GM19239 (cell line): ENCODE measurements at regions not wholly inside any gene's neighbourhood (a gene's known extent, or its start where the extent isn't known, plus 50 kb on each side); places are given as distances from the start of the nearest gene placed in this dataset.
A peak's percentile ranks its signal among the peaks of the same experiment; 100 is the strongest.
"Not testable (repeated sequence)": the region's sequence is repeated elsewhere in the genome, so short reads cannot be mapped to it uniquely, and the experiment has no call there.

Experiments
- DNase-seq: peaks from one replicate; pipeline ENCODE4 v3.0.0; 2011; ENCODE audit warnings: low spot score; ENCODE audit not compliant: insufficient read length
- FAIRE-seq: peaks from 2 replicates; lab custom pipeline; 2011; peaks lifted over from hg19 to GRCh38; lab: Jason Lieb, UNC

DNA sequence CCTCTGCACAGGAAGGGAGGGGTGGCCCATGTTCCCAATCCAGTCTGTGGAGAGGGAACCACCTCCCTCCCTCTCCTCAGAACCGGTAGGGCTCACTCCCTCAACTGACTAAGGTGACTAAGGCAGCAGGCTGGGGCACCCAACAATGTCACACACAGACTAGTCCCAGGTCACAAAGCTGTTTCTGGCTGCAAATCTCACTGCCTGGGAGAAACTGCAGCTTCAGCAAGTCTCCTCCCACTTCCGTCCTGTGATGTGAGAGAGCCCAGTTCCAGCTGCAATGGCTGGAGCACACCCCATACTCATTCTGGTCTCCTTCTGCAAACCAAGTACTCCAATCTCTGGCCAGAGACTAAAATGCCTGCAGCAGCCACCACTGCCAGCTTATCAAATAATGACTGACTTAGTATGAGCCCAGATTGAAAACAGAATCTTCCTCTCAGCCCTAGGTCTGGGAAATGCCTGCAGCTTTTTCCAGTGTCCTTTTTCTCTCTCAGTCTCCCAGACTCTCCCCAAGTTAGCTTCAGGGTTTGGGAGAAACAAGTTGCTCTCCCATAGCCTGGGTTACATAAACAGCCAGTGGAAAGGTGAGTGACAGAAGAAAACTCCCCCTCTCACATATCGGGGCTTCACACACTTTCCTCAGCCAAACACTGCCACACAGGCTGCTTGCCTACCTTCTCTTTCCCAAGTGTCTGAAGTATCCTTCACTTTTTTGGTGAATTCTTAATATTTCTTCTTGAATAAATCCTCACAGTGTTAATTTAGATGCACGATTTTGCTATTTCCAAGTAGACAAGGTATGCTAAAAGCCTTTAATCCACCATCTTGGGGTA, 247.4 kb upstream of the RASA1 start:
- FAIRE-seq = peak; percentile 93
- DNase-seq = peak; percentile 24

DNA sequence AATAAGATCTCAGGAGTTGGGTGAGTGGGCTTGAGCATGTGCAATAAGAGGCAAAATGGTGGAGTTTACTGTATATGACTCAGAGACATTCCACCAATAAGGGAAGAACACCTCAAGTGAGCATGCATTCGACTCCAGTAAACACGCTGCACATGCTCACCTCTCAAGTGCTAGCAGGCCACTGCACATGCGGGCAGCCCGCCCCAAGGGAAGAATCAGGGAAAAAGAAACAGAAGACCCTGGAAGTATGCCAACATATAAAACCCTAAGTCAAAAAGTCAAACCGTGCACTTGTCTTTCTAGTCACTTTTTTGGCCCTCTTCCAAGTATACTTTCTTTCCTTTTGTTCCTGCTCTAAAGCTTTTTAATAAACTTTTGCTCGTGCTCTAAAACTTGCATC, 245.3 kb upstream of the RASA1 start:
- FAIRE-seq (no peak), DNase-seq (no peak)

DNA sequence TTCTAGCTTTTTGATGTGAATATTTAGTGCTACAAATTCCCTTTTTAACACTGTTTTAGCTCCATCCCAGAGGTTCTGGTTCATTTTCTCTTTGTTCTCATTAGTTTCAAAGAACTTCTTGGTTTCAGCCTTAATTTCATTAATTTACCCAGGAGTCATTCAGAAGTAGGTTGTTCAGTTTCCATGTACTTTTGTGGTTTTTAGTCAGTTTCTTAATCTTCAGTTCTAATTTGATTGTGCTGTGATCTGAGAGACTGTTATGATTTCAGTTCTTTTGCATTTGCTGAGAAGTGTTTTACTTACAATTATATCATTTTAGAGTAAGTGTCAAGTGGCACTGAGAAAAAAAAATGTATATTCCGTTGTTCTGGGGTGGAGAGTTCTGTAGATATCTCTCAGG, 240.1 kb upstream of the RASA1 start:
- FAIRE-seq (no peak), DNase-seq (no peak)

DNA sequence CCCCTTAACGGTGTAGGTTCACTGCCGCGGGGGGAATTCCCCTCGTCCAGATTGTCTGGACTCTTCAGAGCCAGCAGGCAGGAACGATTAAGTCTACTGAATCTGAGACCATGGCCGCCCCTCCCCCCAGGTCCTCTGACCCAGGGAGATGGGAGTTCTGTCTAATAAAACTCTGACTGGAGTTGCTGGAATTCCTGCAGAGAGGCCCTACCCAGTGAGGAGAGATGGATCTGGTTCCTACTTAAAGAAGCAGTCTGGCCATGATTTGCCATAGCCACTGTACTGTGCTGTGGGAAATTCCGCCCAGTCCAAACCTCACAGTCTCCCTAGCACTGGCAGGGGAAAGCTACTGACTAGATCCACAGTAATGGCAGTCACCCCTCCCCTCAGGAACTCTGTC, 237.7 kb upstream of the RASA1 start:
- FAIRE-seq (no peak), DNase-seq (no peak)

DNA sequence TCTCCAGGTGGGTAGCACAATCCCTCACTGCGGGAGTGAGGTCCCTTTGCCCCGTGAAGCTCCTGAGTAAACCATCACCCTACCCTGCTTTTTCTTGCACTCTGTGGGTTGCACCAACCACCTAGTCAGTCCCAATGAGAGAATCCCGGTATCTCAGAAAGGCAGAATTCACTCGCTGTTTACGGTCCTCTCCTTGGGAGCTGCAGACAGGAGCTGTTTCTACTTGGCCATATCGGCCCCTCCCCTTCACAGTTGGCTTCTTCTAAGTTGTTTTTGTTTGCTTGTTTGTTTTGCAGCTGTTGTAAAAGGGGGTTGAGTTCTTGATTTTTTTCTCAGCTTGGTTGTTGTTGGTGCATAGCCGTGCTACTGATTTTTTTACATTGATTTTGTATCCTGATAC, 237.0 kb upstream of the RASA1 start:
- no peak for DNase-seq
- FAIRE-seq = no peak

DNA sequence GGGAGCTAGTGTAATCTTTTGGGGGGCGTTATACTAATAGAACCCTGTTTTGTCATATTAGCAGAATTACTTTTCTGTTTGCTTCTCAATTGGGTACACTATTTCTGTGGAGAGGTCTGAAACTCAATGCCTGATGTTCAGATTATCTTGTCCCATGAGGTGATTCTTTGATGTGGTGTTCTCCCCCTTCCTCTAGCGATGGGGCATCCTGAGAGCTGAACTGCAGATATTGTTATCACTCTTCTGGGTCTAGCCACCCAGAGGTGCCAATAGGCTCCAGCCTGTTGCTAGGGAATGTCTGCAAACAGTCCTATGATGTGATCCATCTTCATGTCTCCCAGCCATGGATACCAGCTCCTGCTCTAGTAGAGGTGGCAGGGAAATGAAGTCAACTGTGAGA, 233.1 kb upstream of the RASA1 start:
- no peak for DNase-seq
- FAIRE-seq = no peak

DNA sequence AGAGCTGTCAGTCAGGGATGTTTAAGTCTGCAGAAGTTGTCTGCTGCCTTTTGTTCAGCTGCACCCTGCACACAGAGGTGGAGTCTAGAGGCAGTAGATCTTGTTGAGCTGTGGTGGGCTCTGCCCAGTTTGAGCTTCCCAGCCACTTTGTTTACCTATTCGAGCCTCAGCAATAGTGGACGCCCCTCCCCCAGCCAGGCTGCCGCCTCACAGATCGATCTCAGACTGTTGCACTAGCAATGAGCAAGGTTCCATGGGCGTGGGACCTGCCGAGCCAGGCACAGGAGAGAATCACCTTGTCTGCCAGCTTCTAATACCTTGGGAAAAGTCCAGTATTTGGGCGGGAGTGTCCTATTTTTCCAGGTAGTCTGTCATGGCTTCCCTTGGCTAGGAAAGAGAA, 225.1 kb upstream of the RASA1 start:
- no peak for DNase-seq
- FAIRE-seq = no peak

DNA sequence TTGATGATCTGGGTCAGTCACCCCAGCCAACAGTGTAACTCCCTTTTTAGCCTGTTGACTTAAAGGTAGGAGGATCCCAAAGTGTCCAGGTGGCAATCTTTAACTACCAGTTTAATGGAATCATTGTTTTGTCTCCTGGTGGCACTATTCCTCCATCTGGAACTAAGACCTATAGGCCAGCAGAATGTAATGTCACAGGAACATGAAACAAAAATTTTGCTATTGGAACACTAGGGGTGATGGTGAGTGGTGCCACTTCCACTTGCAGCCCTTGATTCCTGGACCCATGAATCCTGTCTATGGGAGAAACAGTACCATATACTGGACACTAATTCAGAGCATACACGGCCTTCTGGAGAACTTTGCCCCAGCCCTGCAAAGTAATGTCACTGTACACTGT, 219.5 kb upstream of the RASA1 start:
- DNase-seq (no peak), FAIRE-seq (no peak)

DNA sequence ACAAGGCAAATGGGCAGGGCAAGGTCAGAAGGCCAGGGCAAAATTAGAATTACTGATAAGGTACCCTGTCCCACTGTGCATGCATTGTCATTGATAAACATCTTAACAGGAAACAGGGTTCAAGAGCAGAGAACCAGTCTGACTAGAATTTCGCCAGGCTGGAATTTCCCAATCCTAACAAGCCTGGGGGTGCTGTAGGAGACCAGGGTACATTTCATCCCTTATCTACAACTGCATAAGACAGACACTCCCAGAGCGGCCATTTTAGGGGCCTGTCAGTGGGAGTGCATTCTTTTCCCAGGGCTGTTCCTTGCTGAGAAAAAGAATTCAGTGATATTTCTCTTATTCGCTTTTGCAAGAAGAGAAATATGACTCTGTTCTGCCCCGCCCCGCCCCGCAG, 218.7 kb upstream of the RASA1 start:
- not testable (repeated sequence) for DNase-seq, FAIRE-seq

DNA sequence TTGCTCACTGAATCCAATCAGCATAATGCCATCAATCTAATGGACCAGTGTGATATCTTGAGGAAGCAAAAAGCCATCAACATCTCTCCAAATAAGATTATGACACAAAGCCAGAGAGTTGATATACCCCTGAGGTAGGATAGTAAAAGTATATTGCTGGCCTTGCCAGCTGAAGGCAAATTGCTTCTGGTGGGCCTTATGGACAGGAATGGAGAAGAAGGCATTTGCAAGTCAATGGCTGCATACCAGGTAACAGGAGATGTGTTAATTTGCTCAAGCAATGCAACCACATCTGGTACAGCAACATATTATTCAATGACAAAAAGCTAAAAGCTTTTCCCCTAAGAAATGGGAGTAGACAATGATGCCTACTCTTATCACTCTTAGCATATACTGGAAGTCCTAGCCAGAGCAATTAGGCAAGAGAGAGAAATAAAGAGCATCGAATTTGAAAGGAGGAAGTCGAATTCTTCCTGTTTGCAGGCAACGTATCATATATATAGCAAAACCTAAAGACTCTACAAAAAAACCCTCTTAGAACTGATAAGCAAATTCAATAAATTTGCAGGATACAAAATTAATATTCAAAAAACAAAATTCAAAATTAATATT, 216.1 kb upstream of the RASA1 start:
- DNase-seq = no peak
- FAIRE-seq = no peak

DNA sequence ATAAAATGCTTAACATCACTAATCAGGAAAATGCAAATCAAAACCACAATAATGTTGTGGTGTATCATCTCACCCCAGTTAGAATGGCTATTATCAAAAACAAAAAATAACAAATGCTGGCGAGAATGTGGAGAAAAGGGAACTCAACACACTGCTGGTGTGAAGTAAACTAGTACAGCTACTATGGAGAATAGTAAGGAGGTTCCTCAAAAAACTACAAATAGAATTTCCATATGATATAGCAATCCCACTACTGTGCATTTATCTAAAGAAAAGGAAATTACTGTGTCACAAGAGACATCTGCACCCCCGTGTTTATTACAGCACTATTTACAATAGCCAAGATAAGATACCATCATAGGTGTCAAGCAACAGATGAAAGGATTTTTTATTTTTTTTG, 214.5 kb upstream of the RASA1 start:
- FAIRE-seq = no peak

DNA sequence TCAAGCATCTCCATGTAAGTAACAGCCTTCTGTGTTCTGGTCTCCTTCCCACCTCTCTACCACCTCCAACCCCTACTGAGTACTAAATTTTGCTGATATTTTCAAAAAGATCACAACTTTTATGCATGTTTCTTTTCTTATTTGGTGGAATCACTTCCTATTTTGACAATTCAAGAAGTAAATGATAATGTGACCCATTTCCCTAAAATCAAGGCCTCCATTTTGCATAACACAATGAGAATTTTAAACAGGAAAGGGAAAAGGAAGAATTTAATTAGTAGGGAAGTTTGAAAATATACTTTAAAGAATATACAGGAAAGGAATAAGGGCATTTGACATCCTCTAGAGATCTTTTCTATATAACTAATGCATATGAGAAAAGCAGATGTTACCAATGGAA, 212.9 kb upstream of the RASA1 start:
- FAIRE-seq (no peak), DNase-seq (no peak)

More for the DNA sequence above, 214.5 kb upstream of the RASA1 start:
- no peak for DNase-seq

DNA sequence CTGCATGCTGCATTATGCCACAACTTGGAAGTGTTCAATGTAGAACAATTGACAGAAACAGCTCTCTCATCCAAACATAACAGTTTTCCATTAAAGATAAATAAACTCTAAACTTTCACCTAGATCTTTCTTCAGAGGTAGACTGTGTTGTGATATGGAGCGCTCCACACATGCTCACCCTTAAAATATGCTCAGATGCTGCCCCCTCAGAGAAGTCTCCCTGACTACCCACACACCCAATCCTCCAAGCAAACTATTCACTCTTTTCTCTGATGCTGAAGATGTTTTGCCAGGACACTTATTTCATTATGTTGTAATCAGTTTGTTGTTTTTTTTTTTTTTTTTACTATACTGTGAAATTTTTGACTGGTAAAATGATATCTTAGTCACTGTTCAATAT, 206.6 kb upstream of the RASA1 start:
- FAIRE-seq (no peak), DNase-seq (no peak)

DNA sequence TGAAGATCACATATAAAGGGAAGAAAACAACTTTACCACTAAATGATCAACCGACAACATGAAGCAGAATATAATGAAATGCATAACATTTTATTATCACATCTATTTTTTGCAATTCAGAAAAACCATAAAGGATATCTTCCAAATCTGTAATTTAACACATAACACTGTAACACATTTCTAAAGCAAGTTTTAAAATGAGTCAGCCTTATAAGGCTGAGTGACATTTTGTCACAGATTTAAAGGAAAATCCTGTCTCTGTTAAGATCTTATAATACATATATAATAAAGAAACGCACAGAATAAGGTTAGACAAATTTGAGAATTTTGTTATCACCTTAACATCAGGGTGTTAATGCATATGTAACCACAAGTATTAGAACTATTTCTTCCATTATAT, 198.4 kb upstream of the RASA1 start:
- no peak for FAIRE-seq

DNA sequence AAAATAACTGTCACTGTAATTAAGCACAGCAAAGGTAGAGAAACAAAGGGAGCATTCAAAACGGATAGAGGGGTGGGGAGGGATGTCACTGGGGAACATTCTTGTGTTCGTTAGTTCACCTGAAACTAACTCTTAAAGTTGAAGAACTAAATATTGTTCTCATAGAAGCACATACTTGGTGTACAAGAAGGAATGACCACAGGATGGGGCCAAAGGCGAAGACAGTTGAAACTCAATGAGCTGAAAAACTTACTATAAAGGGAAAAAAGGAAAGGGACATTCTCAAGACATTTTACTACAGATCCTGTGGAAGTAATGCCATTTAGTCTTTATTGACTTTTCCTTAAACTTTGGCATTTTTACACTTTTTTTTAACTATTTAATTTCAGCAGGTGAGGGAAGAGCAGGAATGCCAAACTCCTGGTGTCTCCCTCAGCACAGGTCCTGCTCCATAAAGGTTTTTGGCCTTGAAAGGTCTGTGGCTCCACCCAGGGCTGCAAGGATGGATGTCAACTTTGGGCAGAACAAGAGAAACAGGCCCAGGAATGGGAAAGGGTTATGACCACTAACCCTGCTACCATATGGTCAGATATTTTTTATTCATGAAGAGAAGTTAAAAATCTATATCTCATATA, 197.6 kb upstream of the RASA1 start:
- peak; percentile 83 for FAIRE-seq

More for the DNA sequence above, 198.4 kb upstream of the RASA1 start:
- no peak for DNase-seq

DNA sequence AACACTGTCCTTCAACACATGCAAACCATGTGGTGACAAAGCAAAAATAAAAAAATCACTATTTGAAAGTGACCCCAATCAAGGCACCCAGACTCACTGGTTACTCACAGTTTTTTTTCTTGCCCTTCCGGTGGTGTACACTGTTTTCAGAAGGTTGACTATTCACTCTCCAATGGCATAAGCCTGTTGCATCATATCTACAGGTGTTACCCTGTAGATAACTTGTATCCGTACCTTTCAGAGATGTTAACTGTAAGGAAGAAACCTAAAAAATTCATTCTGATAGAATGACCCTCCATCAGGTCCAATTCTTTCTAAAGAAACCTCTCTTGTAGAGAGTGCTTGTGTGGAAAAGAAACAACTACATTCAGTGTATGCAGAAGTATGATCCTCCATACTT, 193.6 kb upstream of the RASA1 start:
- DNase-seq (no peak), FAIRE-seq (no peak)

More for the DNA sequence above, 197.6 kb upstream of the RASA1 start:
- no peak for DNase-seq

DNA sequence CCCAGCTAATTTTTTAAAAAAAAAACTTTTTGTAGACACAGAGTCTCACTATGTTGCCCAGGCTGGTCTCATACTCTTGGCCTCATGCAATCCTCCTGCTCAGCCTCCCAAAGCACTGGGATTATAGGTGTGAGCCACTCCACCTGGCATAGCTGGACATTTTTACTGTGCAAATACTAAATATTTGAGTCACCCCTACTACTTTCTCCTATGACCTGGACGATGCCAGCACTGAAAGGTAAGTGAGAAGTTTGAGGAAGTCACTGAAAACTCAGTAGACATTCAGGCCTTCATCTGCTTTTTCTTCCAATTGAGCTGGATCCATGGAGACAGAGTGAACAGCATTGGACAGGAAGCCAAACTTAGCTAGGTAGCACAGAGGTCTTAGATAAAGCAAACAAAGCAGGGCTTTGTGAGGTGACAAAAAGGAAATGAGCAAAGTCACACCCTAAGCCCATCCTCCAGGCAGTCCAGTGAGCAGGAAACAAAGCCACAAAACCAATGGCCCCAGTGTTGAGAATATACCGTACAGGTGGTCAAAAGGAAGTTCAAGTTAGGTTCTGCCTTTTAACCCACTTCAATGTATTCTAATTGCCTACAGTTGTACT, 192.6 kb upstream of the RASA1 start:
- peak; percentile 95 for FAIRE-seq

DNA sequence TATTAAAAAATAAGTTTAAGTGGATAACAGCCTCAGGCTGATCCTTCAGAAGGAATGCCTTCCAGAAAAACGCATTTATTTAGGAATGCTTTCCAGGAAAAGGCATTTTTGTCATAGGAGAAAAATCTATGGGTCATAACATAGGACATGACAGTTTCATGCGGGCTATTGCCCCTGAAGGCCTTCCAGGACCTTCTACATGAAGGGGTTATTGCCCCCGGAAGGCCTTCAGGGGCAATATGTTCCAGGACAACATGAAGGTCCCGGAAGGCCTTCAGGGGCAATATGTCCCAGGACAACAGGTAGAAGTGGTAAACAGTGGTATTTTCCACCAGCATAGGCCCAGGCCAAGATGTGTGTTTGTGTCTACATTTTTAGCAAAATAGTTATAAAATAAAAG, 191.3 kb upstream of the RASA1 start:
- DNase-seq (no peak), FAIRE-seq (no peak)

More for the DNA sequence above, 192.6 kb upstream of the RASA1 start:
- no peak for DNase-seq

DNA sequence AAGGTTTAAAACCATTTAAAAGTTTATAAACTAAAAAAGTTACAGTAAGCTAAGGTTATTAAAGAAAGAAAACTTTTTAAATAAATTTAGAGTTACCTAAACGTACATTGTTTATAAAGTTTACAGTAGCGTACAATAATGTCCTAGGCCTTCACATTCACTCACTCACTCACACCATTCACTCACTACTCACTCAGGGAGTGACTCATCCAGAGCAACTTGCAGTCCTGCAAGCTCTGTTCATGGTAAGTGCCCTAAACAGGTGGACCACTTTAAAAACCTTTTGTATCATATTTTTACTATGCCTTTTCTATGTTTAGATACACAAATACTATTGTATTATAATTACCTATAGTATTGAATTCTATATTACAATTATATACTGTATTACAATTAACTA, 190.8 kb upstream of the RASA1 start:
- FAIRE-seq (no peak), DNase-seq (no peak)

DNA sequence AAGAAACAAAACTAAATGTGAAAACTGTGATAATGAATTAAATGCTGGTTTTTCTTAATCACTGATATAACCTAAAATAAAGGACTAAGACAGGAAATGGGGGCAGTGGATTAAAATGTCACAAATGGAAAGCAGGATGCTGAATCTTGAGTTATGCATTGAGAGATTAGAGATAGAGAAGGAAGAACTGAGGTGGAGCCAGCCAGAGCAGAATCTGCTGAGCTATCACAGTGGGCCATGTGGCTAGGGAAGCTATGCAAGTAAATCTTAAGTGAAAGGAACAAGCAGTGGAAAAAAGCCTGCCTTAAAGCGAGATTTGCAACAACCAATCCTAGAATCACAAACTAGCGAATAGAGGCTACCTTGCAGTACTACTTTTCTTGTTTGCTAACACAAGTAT, 188.5 kb upstream of the RASA1 start:
- peak; percentile 11 for FAIRE-seq
- no peak for DNase-seq

DNA sequence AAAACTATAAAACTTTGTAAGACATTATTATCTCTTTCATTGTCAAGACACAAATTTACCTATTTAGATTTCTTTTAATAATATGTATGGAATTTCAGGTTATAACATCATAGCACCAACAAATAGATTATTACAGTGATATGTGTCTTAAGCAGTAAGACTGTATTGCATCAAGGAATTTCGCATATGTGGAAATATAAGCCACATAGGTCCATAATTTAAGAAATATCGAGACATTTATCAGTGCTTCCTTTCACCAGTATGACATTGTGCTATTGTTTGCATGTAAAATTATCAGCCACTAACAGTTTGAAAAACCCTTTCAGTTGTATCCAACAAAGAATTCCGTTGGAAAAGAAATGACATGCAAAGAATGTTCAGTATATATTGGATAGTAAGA, 186.7 kb upstream of the RASA1 start:
- no peak for DNase-seq
- peak; percentile 18 for FAIRE-seq
